ENCODE measurements at regions not wholly inside any gene's neighbourhood (a gene's known extent, or its start where the extent isn't known, plus 50 kb on each side); places are given as distances from the start of the nearest gene placed in this dataset.

- DNase-seq (ENCODE audit: low spot score): no peak
Measured at GRCh38 chr6:23983735-23984134, 142.3 kb upstream of the NRSN1 start.

- no peak for DNase-seq (ENCODE audit: low spot score)
Measured at GRCh38 chr6:23985015-23985414, 141.0 kb upstream of the NRSN1 start.

- no peak for DNase-seq (ENCODE audit: low spot score)
Measured at GRCh38 chr6:23989885-23990533, 136.0 kb upstream of the NRSN1 start.

GRCh38 chr6:23994013-23994412, 132.0 kb upstream of the NRSN1 start:
- DNase-seq (ENCODE audit: low spot score): no peak

GRCh38 chr6:24004062-24004461, 122.0 kb upstream of the NRSN1 start:
- DNase-seq (ENCODE audit: low spot score): no peak

GRCh38 chr6:24004659-24005058, 121.4 kb upstream of the NRSN1 start:
- DNase-seq (ENCODE audit: low spot score): no peak

- no peak for DNase-seq (ENCODE audit: low spot score)
Measured at GRCh38 chr6:24006254-24006653, 119.8 kb upstream of the NRSN1 start.

GRCh38 chr6:24009319-24009718, 116.7 kb upstream of the NRSN1 start:
- DNase-seq (ENCODE audit: low spot score): no peak

GRCh38 chr6:24010133-24010532, 115.9 kb upstream of the NRSN1 start:
- no peak for DNase-seq (ENCODE audit: low spot score)

GRCh38 chr6:24016286-24016685, 109.7 kb upstream of the NRSN1 start:
- DNase-seq (ENCODE audit: low spot score): no peak

- DNase-seq (ENCODE audit: low spot score): no peak
Measured at GRCh38 chr6:24016857-24017256, 109.2 kb upstream of the NRSN1 start.

- DNase-seq (ENCODE audit: low spot score): no peak
Measured at GRCh38 chr6:24019393-24019792, 106.6 kb upstream of the NRSN1 start.

- no peak for DNase-seq (ENCODE audit: low spot score)
Measured at GRCh38 chr6:24019830-24020229, 106.2 kb upstream of the NRSN1 start.

GRCh38 chr6:24026050-24026449, 100.0 kb upstream of the NRSN1 start:
- DNase-seq (ENCODE audit: low spot score): no peak

- DNase-seq (ENCODE audit: low spot score): no peak
Measured at GRCh38 chr6:24031496-24031895, 94.5 kb upstream of the NRSN1 start.

GRCh38 chr6:24032896-24033688, 92.9 kb upstream of the NRSN1 start:
- DNase-seq (ENCODE audit: low spot score): no peak

GRCh38 chr6:24043848-24044247, 82.2 kb upstream of the NRSN1 start:
- DNase-seq (ENCODE audit: low spot score): no peak

- no peak for DNase-seq (ENCODE audit: low spot score)
Measured at GRCh38 chr6:24051942-24052589, 73.9 kb upstream of the NRSN1 start.

GRCh38 chr6:24052590-24052961, 73.4 kb upstream of the NRSN1 start:
- DNase-seq (ENCODE audit: low spot score): no peak

- DNase-seq (ENCODE audit: low spot score): no peak
Measured at GRCh38 chr6:24053057-24053456, 73.0 kb upstream of the NRSN1 start.

- no peak for DNase-seq (ENCODE audit: low spot score)
Measured at GRCh38 chr6:24054388-24054787, 71.6 kb upstream of the NRSN1 start.

GRCh38 chr6:24056567-24056966, 69.4 kb upstream of the NRSN1 start:
- DNase-seq (ENCODE audit: low spot score): no peak

GRCh38 chr6:24057030-24057429, 69.0 kb upstream of the NRSN1 start:
- DNase-seq (ENCODE audit: low spot score): no peak
